Left lung (tissue), 4 donors: ENCODE measurements at regions not wholly inside any gene's neighbourhood (a gene's known extent, or its start where the extent isn't known, plus 50 kb on each side); places are given as distances from the start of the nearest gene placed in this dataset.

ENCODE experiments used
- ATAC-seq: fragments of 200-7000 bp; cut with Tn5 transposase; one replicate; pipeline ENCODE4 v1.9.1; 2020; ENCODE audit warnings: moderate library complexity
- DNase-seq, 4 donors: peaks; one replicate each; pipeline ENCODE4 v3.0.0-alpha.2; 2013 to 2020
- H3K27ac ChIP-seq, 2 donors: fragments of 200-600 bp; sonication (generic) in 1 of 2; one replicate each; pipeline versions ENCODE4 v1.5.0 to v1.8.0; 2020 to 2021
- H3K27me3 ChIP-seq, 2 donors: fragments of 200-600 bp; sonication (generic) in 1 of 2; one replicate each; pipeline versions ENCODE4 v1.5.0 to v1.8.0; 2020 to 2021
- H3K36me3 ChIP-seq, 2 donors: fragments of 200-600 bp; sonication (generic) in 1 of 2; one replicate each; pipeline versions ENCODE4 v1.5.0 to v1.8.0; 2020 to 2021
- H3K4me1 ChIP-seq, 2 donors: fragments of 200-600 bp; one replicate each; pipeline ENCODE4 v1.8.0; 2021
- H3K4me3 ChIP-seq, 2 donors: fragments of 200-600 bp; sonication (generic) in 1 of 2; one replicate each; pipeline versions ENCODE4 v1.5.0 to v1.8.0; 2020 to 2021; ENCODE audit warnings: mild to moderate bottlenecking in 1 of 2
- H3K9me3 ChIP-seq, 2 donors: fragments of 200-600 bp; sonication (generic) in 1 of 2; one replicate each; pipeline versions ENCODE4 v1.5.0 to v1.8.0; 2020 to 2021
- intact Hi-C, 2 donors: fragments of 100-400 bp; cut with DNase I; formaldehyde crosslinking; loops; one replicate each; pipeline versions ENCODE4 v1.11.2 to v1.14.2; 2022
- TF ChIP-seq, protein P1 (sequence below), 2 donors: fragments of 200-600 bp; sonication (generic) in 1 of 2; IDR thresholded peaks; one replicate each; pipeline versions ENCODE4 v1.5.0 to v1.8.0; 2021; ENCODE audit warnings: antibody characterized with exemption in 2 of 2
- donor health status: DM: no; HTN: yes; CAD: no.
- donor health status: DM: no; HTN: no; CAD: no.

DNA sequence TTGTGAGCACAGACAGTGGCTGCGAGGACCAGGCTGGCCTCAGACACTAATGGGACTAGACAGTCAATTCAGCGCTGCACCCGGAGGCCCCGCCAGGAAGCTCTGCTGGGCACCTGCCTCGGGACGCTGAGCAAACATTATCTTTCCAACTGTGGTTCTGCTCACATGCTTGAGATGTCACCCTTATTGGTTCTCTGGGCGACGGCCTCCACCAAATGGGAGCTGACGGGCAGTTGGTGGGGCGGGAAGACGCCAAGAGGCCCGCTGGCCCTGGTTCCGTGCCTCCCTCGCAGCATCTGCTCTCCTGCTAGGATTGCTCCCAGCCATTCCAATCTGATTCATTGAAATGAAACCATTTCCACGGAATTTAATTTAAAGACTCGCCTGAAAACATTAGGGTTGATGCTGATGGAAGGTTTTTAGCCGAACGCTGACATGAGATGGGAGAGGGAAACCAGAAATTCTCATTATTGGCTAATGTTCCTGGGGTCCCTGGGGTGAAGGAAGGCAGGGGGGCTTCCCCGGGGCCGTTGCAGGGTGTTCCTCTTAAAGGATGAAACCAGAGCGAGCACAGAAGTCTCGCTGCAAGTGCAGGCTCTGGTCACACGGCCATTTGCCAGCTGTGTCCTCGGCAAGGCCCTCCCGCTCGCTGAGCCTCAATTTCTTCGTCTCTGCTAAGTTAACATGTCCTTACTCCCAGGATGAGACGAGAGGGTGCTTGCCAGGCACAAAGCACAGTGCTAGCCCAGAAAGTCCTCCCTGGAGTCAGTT is 512.2 kb downstream of the NPHP4 start:
- no peak for DNase-seq
- no peak overlapping the region for H3K27ac ChIP-seq
- intact Hi-C loops: no loop called here
- no peak overlapping the region for H3K4me3 ChIP-seq
- peaks cover 0 to 79% of the 10 kb centered on the region in 2 donors for H3K27me3 ChIP-seq
- ATAC-seq: no peak
- H3K36me3 ChIP-seq: no peaks in the 10 kb centered on the region
- no peaks in the 10 kb centered on the region for H3K4me1 ChIP-seq
- TF ChIP-seq, protein P1, sequence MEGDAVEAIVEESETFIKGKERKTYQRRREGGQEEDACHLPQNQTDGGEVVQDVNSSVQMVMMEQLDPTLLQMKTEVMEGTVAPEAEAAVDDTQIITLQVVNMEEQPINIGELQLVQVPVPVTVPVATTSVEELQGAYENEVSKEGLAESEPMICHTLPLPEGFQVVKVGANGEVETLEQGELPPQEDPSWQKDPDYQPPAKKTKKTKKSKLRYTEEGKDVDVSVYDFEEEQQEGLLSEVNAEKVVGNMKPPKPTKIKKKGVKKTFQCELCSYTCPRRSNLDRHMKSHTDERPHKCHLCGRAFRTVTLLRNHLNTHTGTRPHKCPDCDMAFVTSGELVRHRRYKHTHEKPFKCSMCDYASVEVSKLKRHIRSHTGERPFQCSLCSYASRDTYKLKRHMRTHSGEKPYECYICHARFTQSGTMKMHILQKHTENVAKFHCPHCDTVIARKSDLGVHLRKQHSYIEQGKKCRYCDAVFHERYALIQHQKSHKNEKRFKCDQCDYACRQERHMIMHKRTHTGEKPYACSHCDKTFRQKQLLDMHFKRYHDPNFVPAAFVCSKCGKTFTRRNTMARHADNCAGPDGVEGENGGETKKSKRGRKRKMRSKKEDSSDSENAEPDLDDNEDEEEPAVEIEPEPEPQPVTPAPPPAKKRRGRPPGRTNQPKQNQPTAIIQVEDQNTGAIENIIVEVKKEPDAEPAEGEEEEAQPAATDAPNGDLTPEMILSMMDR (IDR thresholded peaks at IDR 0.05): no peak
- H3K9me3 ChIP-seq: no peaks in the 10 kb centered on the region

DNA sequence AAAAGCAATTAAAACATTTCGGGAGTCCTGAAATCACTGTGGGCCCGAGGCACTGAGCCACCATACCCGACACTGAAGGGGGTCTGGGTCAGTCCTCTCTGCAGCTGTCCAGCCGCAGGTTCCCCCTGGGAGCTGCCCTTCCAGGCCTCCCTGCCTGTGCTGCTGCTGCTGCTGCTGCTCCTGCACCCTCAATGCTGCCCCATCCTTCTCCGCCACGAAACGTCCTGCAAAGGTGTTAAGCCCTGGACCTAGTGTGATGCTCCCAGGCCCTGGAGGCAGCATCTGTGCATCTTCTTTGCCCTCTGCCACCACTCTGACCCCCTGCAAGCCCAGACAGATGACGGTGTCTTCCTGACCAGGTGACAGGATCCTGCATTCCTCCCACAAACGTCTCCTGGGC is 513.3 kb downstream of the NPHP4 start:
- no peaks in the 10 kb centered on the region for H3K4me1 ChIP-seq
- no peaks in the 10 kb centered on the region for H3K36me3 ChIP-seq
- ATAC-seq (no peak), DNase-seq (no peak)
- intact Hi-C loops: no loop called here
- H3K4me3 ChIP-seq: no peak overlapping the region
- H3K27ac ChIP-seq: no peak overlapping the region
- no peaks in the 10 kb centered on the region for H3K9me3 ChIP-seq
- peaks cover 0 to 78% of the 10 kb centered on the region in 2 donors for H3K27me3 ChIP-seq
- TF ChIP-seq, protein P1 (IDR thresholded peaks at IDR 0.05): no peak

DNA sequence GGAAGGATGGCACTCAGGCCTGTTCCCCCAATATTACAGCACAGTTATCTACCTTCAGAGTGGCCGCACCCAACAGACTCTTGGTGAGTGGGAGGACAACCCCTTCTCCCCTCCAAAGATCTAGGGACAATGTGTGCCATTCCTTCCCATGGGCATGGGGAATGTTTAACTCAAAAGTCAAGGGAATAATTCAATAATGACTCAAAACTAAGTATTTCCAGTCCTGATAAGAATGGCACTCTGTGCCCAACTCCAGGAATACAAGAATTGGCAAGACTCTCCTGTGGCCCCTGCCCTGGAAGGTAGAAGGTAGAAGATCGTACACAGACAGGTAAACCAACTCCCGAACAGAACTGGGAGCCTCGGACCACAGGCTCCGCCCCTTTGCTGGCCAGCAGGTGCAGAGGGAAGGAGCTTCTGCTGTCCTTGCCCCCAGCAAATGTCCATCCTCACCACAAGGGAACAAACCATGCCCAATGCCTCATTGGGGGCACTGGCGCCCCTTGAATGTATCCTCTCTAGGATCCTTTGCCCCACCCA is 514.0 kb downstream of the NPHP4 start:
- DNase-seq (no peak), ATAC-seq (no peak)
- Histone ChIP-seq H3K9me3 (no peaks in the 10 kb centered on the region), H3K36me3 (no peaks in the 10 kb centered on the region), H3K4me1 (no peaks in the 10 kb centered on the region), H3K27ac (no peak overlapping the region), H3K4me3 (no peak overlapping the region), H3K27me3 (peaks cover 0 to 71% of the 10 kb centered on the region in 2 donors)
- intact Hi-C loops: no loop called here
- TF ChIP-seq, protein P1 (IDR thresholded peaks at IDR 0.05): no peak

DNA sequence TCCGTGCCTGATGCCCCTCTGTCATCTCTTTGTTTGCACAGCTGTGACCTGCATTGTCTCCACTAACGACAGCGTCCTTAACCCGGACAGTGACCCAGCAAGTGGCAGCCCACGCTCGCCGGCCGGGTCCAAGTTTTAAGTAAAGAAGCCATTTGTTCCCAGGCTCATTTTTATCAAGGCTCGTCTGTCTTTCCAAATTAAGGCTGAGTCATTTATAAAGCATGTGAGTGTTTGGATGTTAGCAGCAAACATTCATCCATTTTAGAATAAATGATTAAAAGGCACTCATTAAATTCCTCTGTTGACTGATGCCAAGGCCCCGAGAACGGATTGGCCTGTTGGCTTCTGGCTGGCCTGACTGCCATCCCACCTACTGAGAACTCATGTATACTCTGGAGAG is 514.5 kb downstream of the NPHP4 start:
- Histone ChIP-seq H3K4me1 (no peaks in the 10 kb centered on the region), H3K27me3 (peaks cover 0 to 70% of the 10 kb centered on the region in 2 donors), H3K9me3 (no peaks in the 10 kb centered on the region), H3K4me3 (no peak overlapping the region), H3K36me3 (no peaks in the 10 kb centered on the region), H3K27ac (no peak overlapping the region)
- intact Hi-C loops: no loop called here
- TF ChIP-seq, protein P1 (IDR thresholded peaks at IDR 0.05): no peak
- DNase-seq: no peak
- ATAC-seq: no peak

DNA sequence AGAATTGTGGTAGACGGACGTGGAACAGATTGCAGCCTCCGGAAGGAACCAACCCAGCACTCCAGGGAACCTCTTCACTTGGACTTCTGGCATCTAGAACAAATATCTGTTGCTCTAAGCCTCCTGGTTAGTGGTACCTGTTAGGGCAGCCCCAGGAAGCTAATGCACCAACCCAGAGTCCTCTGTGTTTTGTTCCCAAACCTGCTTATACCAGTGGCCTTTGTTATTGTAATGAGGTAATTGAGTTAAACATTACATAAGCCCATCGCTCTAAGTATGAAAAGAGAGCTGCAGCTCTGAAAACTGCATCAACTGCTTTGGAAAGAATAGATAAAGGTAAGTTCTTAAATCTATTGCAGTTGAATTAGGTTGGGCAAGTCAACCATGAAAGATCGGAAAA is 516.7 kb downstream of the NPHP4 start:
- no peaks in the 10 kb centered on the region for H3K4me1 ChIP-seq
- intact Hi-C loops: no loop called here
- H3K4me3 ChIP-seq: no peak overlapping the region
- H3K36me3 ChIP-seq: no peaks in the 10 kb centered on the region
- no peaks in the 10 kb centered on the region for H3K9me3 ChIP-seq
- ATAC-seq (no peak), DNase-seq (no peak)
- H3K27me3 ChIP-seq: peaks cover 0 to 59% of the 10 kb centered on the region in 2 donors
- no peak overlapping the region for H3K27ac ChIP-seq
- TF ChIP-seq, protein P1 (IDR thresholded peaks at IDR 0.05): no peak
